Retinal pigment epithelial cell (primary cell): ENCODE measurements at regions not wholly inside any gene's neighbourhood (a gene's known extent, or its start where the extent isn't known, plus 50 kb on each side); places are given as distances from the start of the nearest gene placed in this dataset.

Experiments used
- DNase-seq: peaks from one replicate; pipeline ENCODE4 v3.0.0-alpha.2; 2010; ENCODE audit warnings: low read depth
- H3K4me3 ChIP-seq: 2 replicates; pipeline ENCODE4 v1.5.1; 2011; ENCODE audit warnings: mild to moderate bottlenecking, low read length, control low read depth, moderate library complexity
- CTCF ChIP-seq: conservative IDR thresholded peaks from 2 replicates; pipeline ENCODE4 v1.5.1; 2011; ENCODE audit warnings: low read depth, low read length, control low read depth, inconsistent platforms

GRCh38 chr4:123090886-123091285, 168.5 kb upstream of the NUDT6 start:
- no peak for DNase-seq
- no peak overlapping the region for H3K4me3 ChIP-seq
- no peak for TF ChIP-seq CTCF

GRCh38 chr4:123092586-123092985, 170.2 kb upstream of the NUDT6 start:
- TF ChIP-seq CTCF: no peak
- DNase-seq: no peak
- H3K4me3 ChIP-seq: no peak overlapping the region

GRCh38 chr4:123093236-123093635, 170.8 kb upstream of the NUDT6 start:
- no peak for TF ChIP-seq CTCF
- no peak for DNase-seq
- H3K4me3 ChIP-seq: no peak overlapping the region

GRCh38 chr4:123096038-123096437, 173.6 kb upstream of the NUDT6 start:
- H3K4me3 ChIP-seq: no peak overlapping the region
- peak; percentile 56 for TF ChIP-seq CTCF
- no peak for DNase-seq

- no peak overlapping the region for H3K4me3 ChIP-seq
- DNase-seq: no peak
- peak; percentile 62 for TF ChIP-seq CTCF
These were observed 180.6 kb upstream of the NUDT6 start for GRCh38 chr4:123102897-123103471.

GRCh38 chr4:123104310-123105025, 182.1 kb upstream of the NUDT6 start:
- no peak for TF ChIP-seq CTCF
- no peak overlapping the region for H3K4me3 ChIP-seq

GRCh38 chr4:123105026-123105420, 182.6 kb upstream of the NUDT6 start:
- no peak for TF ChIP-seq CTCF
- no peak overlapping the region for H3K4me3 ChIP-seq
- no peak for DNase-seq

More at GRCh38 chr4:123104310-123105025, 182.1 kb upstream of the NUDT6 start:
- no peak for DNase-seq
